HEK293 (cell line): ENCODE measurements at regions not wholly inside any gene's neighbourhood (a gene's known extent, or its start where the extent isn't known, plus 50 kb on each side); places are given as distances from the start of the nearest gene placed in this dataset.
"Not testable (repeated sequence)": the region's sequence is repeated elsewhere in the genome, so short reads cannot be mapped to it uniquely, and the experiment has no call there.

Experiments
- CTCF ChIA-PET: fragments of 350-600 bp; formaldehyde crosslinking; extraction: SDS; loops from one replicate; lab custom pipeline; 2021; ENCODE audit warnings: antibody characterized with exemption; lab: Yijun Ruan, JAX
- POLR2A ChIA-PET: fragments of 300-600 bp; formaldehyde crosslinking; extraction: SDS; loops from one replicate; lab custom pipeline; 2020; ENCODE audit warnings: antibody characterized with exemption, inconsistent platforms; lab: Yijun Ruan, JAX
- H3K27ac ChIP-seq: fragments of 200-500 bp; sonication (Bioruptor generic); 2 replicates; pipeline ENCODE4 v1.5.1; 2014; ENCODE audit warnings: low read depth, low read length, control low read depth, inconsistent platforms; ENCODE audit errors: extremely low read depth
- H3K36me3 ChIP-seq, 2 experiments: fragments of 200-500 bp in 1 of 2; sonication (Bioruptor generic) in 1 of 2; 1 replicate in 1 of 2; 2 replicates in 1 of 2; pipeline ENCODE4 v1.5.1; 2014 to 2017; ENCODE audit warnings: inconsistent platforms in 2 of 2, low read length in 2 of 2; ENCODE audit not compliant: control insufficient read depth in 2 of 2, insufficient read depth in 1 of 2
- H3K4me1 ChIP-seq: fragments of 200-500 bp; sonication (Bioruptor generic); 2 replicates; pipeline ENCODE4 v1.5.1; 2014; ENCODE audit warnings: mild to moderate bottlenecking, low read length, inconsistent platforms; ENCODE audit not compliant: control insufficient read depth, insufficient read depth
- H3K4me3 ChIP-seq: 2 replicates; pipeline ENCODE4 v1.5.1; 2011; ENCODE audit warnings: low read depth, mild to moderate bottlenecking, control low read depth, low read length, moderate library complexity
- H3K9me3 ChIP-seq: fragments of 200-500 bp; sonication (Bioruptor generic); 2 replicates; pipeline ENCODE4 v1.5.1; 2014; ENCODE audit warnings: low read depth, low read length, inconsistent platforms; ENCODE audit not compliant: control insufficient read depth, insufficient read depth
- GLIS2 ChIP-seq: fragments of 450-650 bp; formaldehyde crosslinking; IDR thresholded peaks from 2 replicates; pipeline ENCODE4 v1.5.1; 2016; ENCODE audit warnings: missing biosample characterization, missing genetic modification characterization
- HOXA7 ChIP-seq: sonication (generic); formaldehyde crosslinking; IDR thresholded peaks from 2 replicates; pipeline ENCODE4 v1.8.1; 2022; ENCODE audit warnings: missing genetic modification reagents, borderline replicate concordance
- KLF9 ChIP-seq: fragments of 450-650 bp; formaldehyde crosslinking; IDR thresholded peaks from 2 replicates; pipeline ENCODE4 v1.5.1; 2016; ENCODE audit warnings: missing biosample characterization, missing genetic modification characterization, low read depth
- SP2 ChIP-seq: fragments of 450-650 bp; formaldehyde crosslinking; IDR thresholded peaks from 2 replicates; pipeline ENCODE4 v1.5.1; 2016; ENCODE audit warnings: missing biosample characterization, missing genetic modification characterization
- SP7 ChIP-seq: fragments of 450-650 bp; formaldehyde crosslinking; IDR thresholded peaks from 2 replicates; pipeline ENCODE4 v1.5.1; 2016; ENCODE audit warnings: missing biosample characterization, missing genetic modification characterization
- TCF7L2 ChIP-seq: IDR thresholded peaks from 2 replicates; pipeline ENCODE4 v1.6.1; 2011; ENCODE audit warnings: low read depth, mild to moderate bottlenecking, inconsistent platforms, low read length, moderate library complexity, borderline replicate concordance
- TRIM28 ChIP-seq: IDR thresholded peaks from 2 replicates; pipeline ENCODE4 v1.6.1; 2011; ENCODE audit warnings: low read length, control low read depth, borderline replicate concordance
- ZFP41 ChIP-seq: fragments of 450-650 bp; formaldehyde crosslinking; IDR thresholded peaks from 2 replicates; pipeline ENCODE4 v1.5.1; 2016; ENCODE audit warnings: missing biosample characterization, missing genetic modification characterization, borderline replicate concordance
- ZNF146 ChIP-seq: fragments of 450-650 bp; formaldehyde crosslinking; IDR thresholded peaks from 2 replicates; pipeline ENCODE4 v1.5.1; 2016; ENCODE audit warnings: missing biosample characterization, missing genetic modification characterization
- ZNF19 ChIP-seq: fragments of 450-650 bp; formaldehyde crosslinking; IDR thresholded peaks from 2 replicates; pipeline ENCODE4; 2016; ENCODE audit warnings: missing biosample characterization, missing genetic modification characterization, low read depth
- ZNF354C ChIP-seq: fragments of 450-650 bp; formaldehyde crosslinking; IDR thresholded peaks from 2 replicates; pipeline ENCODE4 v1.5.1; 2016; ENCODE audit warnings: missing biosample characterization, missing genetic modification characterization, low read depth, borderline replicate concordance
- ZNF366 ChIP-seq: fragments of 450-650 bp; formaldehyde crosslinking; conservative IDR thresholded peaks from 2 replicates; pipeline ENCODE4 v1.5.1; 2016; ENCODE audit warnings: missing biosample characterization, missing genetic modification characterization
- ZNF544 ChIP-seq: fragments of 450-650 bp; formaldehyde crosslinking; IDR thresholded peaks from 2 replicates; pipeline ENCODE4 v1.5.0; 2017; ENCODE audit warnings: missing biosample characterization, missing genetic modification characterization
- ZNF624 ChIP-seq: fragments of 450-650 bp; formaldehyde crosslinking; IDR thresholded peaks from 2 replicates; pipeline ENCODE4 v1.5.1; 2017; ENCODE audit warnings: missing biosample characterization, missing genetic modification characterization
- ZNF629 ChIP-seq: fragments of 450-650 bp; formaldehyde crosslinking; IDR thresholded peaks from 2 replicates; pipeline ENCODE4 v1.5.1; 2017; ENCODE audit warnings: missing biosample characterization, missing genetic modification characterization
- ZNF664 ChIP-seq: fragments of 450-650 bp; formaldehyde crosslinking; IDR thresholded peaks from 2 replicates; pipeline ENCODE4 v1.5.1; 2016; ENCODE audit warnings: missing biosample characterization, missing genetic modification characterization
- ZNF843 ChIP-seq: fragments of 450-650 bp; formaldehyde crosslinking; IDR thresholded peaks from 2 replicates; pipeline ENCODE4 v1.5.1; 2016; ENCODE audit warnings: missing biosample characterization, missing genetic modification characterization
- TF ChIP-seq, protein P1 (sequence below): fragments of 450-650 bp; formaldehyde crosslinking; optimal IDR thresholded peaks from 2 replicates; pipeline ENCODE3; 2016; ENCODE audit warnings: missing biosample characterization, mild to moderate bottlenecking, missing genetic modification characterization
- TF ChIP-seq, protein P2 (sequence below): fragments of 450-650 bp; formaldehyde crosslinking; conservative IDR thresholded peaks from 2 replicates; pipeline ENCODE4 v1.5.1; 2016; ENCODE audit warnings: low read depth, missing biosample characterization, missing genetic modification characterization
- TF ChIP-seq, protein P3 (sequence below): fragments of 450-650 bp; formaldehyde crosslinking; IDR thresholded peaks from 2 replicates; pipeline ENCODE4 v1.5.1; 2017; ENCODE audit warnings: missing biosample characterization, mild to moderate bottlenecking, missing genetic modification characterization, moderate library complexity

DNA sequence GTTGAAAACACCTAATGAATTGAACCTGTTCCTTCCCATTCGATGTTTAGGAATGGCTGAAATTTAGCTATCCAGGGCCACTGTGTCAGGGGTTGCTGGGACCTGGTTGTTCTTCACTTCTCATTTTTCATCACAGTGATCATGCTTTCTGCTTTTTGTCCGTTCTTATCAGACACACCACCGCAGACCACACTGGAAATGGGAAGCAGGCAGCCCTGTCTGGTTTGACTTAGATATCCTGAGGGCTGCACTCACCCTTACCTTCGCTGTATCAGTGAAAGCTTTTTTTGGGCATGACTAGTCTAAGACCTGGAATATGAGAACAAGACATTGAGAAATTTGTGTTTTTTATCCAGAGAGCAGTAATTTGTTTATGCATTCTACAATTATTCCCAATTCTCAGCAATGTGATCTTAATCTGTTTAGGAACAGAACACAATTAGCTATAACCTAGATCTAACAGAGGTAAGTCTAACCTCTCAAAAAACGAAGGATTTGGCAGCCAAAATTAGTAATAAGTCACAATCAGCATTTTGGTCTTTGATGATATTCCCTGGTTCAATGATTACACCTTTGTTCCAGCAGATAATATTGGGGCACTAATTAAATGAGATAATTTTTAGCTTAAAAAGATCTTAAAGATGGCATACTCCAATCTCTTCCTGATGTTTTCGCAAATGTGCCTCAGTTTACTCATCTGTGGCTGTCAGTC, 126.0 kb upstream of the GOT2 start:
- TF ChIP-seq SP7 (tag by site-specific recombination) (no peak), ZNF146 (tag by site-specific recombination) (no peak), ZFP41 (tag by site-specific recombination) (no peak), ZNF366 (tag by site-specific recombination) (no peak), GLIS2 (tag by site-specific recombination) (no peak), TRIM28 (no peak), ZNF843 (tag by site-specific recombination) (no peak)
- TF ChIP-seq, protein P1, sequence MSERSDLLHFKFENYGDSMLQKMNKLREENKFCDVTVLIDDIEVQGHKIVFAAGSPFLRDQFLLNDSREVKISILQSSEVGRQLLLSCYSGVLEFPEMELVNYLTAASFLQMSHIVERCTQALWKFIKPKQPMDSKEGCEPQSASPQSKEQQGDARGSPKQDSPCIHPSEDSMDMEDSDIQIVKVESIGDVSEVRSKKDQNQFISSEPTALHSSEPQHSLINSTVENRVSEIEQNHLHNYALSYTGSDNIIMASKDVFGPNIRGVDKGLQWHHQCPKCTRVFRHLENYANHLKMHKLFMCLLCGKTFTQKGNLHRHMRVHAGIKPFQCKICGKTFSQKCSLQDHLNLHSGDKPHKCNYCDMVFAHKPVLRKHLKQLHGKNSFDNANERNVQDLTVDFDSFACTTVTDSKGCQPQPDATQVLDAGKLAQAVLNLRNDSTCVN (tag by site-specific recombination) = no peak
- TF ChIP-seq, protein P2, sequence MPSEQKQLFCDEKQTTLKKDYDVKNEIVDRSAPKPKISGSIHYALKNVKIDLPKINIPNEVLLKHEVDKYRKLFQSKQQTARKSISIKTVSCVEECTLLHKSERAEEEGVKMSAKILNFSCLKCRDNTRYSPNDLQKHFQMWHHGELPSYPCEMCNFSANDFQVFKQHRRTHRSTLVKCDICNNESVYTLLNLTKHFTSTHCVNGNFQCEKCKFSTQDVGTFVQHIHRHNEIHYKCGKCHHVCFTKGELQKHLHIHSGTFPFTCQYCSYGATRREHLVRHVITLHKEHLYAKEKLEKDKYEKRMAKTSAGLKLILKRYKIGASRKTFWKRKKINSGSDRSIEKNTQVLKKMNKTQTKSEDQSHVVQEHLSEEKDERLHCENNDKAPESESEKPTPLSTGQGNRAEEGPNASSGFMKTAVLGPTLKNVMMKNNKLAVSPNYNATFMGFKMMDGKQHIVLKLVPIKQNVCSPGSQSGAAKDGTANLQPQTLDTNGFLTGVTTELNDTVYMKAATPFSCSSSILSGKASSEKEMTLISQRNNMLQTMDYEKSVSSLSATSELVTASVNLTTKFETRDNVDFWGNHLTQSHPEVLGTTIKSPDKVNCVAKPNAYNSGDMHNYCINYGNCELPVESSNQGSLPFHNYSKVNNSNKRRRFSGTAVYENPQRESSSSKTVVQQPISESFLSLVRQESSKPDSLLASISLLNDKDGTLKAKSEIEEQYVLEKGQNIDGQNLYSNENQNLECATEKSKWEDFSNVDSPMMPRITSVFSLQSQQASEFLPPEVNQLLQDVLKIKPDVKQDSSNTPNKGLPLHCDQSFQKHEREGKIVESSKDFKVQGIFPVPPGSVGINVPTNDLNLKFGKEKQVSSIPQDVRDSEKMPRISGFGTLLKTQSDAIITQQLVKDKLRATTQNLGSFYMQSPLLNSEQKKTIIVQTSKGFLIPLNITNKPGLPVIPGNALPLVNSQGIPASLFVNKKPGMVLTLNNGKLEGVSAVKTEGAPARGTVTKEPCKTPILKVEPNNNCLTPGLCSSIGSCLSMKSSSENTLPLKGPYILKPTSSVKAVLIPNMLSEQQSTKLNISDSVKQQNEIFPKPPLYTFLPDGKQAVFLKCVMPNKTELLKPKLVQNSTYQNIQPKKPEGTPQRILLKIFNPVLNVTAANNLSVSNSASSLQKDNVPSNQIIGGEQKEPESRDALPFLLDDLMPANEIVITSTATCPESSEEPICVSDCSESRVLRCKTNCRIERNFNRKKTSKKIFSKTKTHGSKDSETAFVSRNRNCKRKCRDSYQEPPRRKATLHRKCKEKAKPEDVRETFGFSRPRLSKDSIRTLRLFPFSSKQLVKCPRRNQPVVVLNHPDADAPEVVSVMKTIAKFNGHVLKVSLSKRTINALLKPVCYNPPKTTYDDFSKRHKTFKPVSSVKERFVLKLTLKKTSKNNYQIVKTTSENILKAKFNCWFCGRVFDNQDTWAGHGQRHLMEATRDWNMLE (tag by site-specific recombination) = no peak
- ChIA-PET POLR2A (no interaction called here), CTCF (interaction anchor here (0.6 kb wide), 1 partner anchor 63 kb away, joined by 4 read pairs; no protein-coding TSS in a partner anchor)
- Histone ChIP-seq H3K4me3 (no peak overlapping the region), H3K27ac (no peak overlapping the region), H3K4me1 (no peaks in the 10 kb centered on the region), H3K9me3 (no peaks in the 10 kb centered on the region), H3K36me3 (no peaks in the 10 kb centered on the region)

DNA sequence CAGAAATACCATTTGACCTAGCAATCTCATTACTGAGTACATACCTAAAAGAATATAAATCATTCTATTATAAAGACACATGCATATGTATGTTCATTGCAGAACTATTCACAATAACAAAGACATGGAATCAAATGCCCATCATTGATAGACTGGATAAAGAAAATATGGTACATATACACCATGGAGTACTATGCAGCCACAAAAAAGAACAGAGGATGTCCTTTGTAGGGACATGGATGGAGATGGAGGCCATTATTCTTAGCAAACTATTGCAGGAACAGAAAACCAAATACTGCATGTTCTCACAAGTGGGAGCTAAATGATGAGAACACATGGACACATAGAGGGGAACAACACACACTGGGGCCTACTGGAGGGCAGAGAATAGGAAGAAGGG, 124.5 kb upstream of the GOT2 start:
- H3K4me3 ChIP-seq, POLR2A ChIA-PET, H3K9me3 ChIP-seq, H3K36me3 ChIP-seq, CTCF ChIA-PET, H3K4me1 ChIP-seq, H3K27ac ChIP-seq: not testable (repeated sequence)

DNA sequence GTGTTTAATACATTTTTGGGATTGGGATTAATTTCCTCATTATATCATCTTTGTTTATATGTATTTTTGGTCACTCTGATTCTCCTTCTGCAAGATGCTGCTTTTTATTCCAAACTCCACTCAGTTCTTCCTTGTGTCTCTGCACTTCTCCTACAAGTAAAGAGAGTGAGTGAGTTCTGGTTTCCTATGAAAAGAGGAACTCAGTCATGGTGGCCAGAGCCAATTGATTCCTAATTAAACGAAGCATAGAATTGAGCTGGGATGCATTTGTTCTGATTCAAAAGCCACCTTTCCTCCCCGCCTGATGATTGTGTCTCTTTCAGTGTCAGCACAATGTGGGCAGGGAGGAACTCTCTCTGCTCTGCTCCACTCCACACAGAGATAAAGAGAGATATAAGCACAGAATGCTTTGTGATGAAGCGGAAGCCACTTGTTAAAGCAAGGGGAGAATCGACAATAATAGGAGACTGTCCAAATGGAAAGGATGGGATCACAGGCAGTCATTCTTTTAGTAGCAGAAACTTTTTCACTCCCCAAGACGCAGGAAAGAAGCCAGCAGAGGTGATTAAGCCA, 121.3 kb upstream of the GOT2 start:
- Histone ChIP-seq H3K36me3 (no peaks in the 10 kb centered on the region), H3K4me1 (no peaks in the 10 kb centered on the region), H3K4me3 (no peak overlapping the region), H3K27ac (no peak overlapping the region), H3K9me3 (no peaks in the 10 kb centered on the region)
- POLR2A ChIA-PET = interaction anchor here (0.6 kb wide), 2 partner anchors 811 to 1786 kb away, joined by 3 read pairs; no protein-coding TSS in a partner anchor
- CTCF ChIA-PET = interaction anchor here (0.5 to 1.9 kb wide), 4 partner anchors 11 to 512 kb away, joined by 3 to 8 read pairs (median 4); no protein-coding TSS in a partner anchor
- TF ChIP-seq ZNF544 (tag by site-specific recombination) (no peak), ZNF664 (tag by site-specific recombination) (no peak), KLF9 (tag by site-specific recombination) (no peak), ZNF19 (tag by site-specific recombination) (no peak), TRIM28 (no peak), ZNF629 (no peak), HOXA7 (CRISPR knock-in tag) (no peak), ZNF624 (tag by site-specific recombination) (no peak), ZNF354C (tag by site-specific recombination) (no peak), SP2 (tag by site-specific recombination) (no peak), TCF7L2 (no peak)
- TF ChIP-seq, protein P3, sequence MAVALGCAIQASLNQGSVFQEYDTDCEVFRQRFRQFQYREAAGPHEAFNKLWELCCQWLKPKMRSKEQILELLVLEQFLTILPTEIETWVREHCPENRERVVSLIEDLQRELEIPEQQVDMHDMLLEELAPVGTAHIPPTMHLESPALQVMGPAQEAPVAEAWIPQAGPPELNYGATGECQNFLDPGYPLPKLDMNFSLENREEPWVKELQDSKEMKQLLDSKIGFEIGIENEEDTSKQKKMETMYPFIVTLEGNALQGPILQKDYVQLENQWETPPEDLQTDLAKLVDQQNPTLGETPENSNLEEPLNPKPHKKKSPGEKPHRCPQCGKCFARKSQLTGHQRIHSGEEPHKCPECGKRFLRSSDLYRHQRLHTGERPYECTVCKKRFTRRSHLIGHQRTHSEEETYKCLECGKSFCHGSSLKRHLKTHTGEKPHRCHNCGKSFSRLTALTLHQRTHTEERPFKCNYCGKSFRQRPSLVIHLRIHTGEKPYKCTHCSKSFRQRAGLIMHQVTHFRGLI (tag by site-specific recombination) = no peak
